ENCODE measurements at regions not wholly inside any gene's neighbourhood (a gene's known extent, or its start where the extent isn't known, plus 50 kb on each side); places are given as distances from the start of the nearest gene placed in this dataset.

DNA sequence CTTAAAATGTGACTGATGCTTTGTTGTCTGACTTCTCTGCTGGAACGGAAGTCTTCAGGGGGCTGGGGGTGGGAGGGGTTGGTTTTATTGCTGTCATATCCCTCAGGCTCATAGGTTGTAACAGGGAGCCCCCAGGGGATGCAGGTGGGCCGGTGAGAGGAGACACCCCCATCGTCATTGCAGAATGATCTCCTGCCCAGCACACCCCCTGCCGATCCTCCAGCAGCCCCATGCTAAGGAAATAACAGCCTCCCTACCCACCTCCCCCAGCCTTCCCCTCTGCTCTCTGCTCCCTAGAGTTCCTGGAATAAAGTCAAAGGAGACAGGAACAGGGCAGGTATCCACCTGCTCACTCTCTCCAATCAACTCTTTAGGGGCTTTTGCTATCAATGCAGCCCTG lies 270.1 kb upstream of the TNRC6C start:
- Histone ChIP-seq H3K9me3 (no peaks in the 10 kb centered on the region), H3K4me1 (peaks cover 0 to 13% (median 5%) of the 10 kb centered on the region in 4 donors), H3K4me3 (no peak overlapping the region), H3K27me3 (peaks cover 0 to 36% (median 4%) of the 10 kb centered on the region in 3 donors), H3K36me3 (no peaks in the 10 kb centered on the region), H3K27ac (no peak overlapping the region)
- no peak for TF ChIP-seq EP300 (IDR thresholded peaks at IDR 0.05)
- no peak for TF ChIP-seq CTCF (IDR thresholded peaks at IDR 0.05)
- TF ChIP-seq POLR2A (IDR thresholded peaks at IDR 0.05), result no peak
- no peak for TF ChIP-seq POLR2AphosphoS5 (IDR thresholded peaks at IDR 0.05)
- intact Hi-C loops (cut with DNase I; ENCODE audit: low total_unique reads), result no loop called here
- DNase-seq, result no peak
- 48 to 64% (median 55%) methylated on average over 4 of the region's 4 CpGs for WGBS, 5 donors

DNA sequence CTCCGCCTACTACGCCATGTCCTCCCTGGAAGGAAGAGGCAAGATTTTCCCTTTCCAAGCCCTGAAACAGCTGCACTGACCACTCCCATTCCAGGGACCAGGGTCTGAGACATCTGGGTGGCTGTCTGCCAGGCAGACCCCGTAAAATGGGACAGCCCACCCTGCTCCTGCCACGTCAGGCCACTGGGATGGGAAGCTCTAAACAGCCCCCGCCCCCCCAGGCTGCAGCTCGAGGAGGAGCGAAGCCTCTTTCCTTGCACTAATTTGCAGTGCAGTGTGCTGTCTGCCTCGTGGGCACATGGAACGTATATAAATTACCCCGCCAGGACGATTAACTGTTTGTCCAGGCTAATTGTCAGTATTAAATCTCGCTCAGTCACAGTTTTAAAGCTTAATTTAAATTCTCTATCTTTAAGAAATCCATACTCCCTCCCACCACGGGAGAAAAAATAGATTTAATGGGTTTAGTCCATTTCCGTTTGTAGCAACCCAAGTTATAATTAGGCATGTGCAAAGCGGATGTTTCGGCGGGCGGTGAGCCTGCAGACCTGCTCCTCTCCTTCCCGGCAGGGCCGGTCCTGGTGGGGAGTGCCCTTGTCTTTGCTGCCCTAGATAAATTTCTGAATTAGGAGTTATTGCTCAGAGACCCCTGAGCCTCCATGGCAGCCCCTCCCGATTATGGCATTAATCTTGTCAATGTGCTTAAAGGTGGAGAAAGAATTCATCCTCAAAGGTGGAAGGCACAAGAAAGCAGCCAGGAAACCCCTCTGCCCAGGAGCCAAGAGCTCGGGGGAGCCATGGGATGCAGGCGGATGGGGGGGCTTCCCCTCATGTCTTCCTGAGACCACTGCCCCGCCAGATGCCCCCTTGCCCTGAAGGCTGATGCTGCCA lies 268.0 kb upstream of the TNRC6C start:
- H3K4me1 ChIP-seq, result peaks cover 0 to 13% (median 5%) of the 10 kb centered on the region in 4 donors
- peak overlapping the region in 1 of 4 donors; percentile 15 for H3K4me3 ChIP-seq
- 34 to 50% (median 40%) methylated on average over 22 to 24 of the region's 24 CpGs for WGBS, 5 donors
- DNase-seq, result peak in 1 of 2 donors; percentile 83
- peaks cover 0 to 57% (median 13%) of the 10 kb centered on the region in 3 donors for H3K27me3 ChIP-seq
- H3K27ac ChIP-seq, result no peak overlapping the region
- no peaks in the 10 kb centered on the region for H3K36me3 ChIP-seq
- no peaks in the 10 kb centered on the region for H3K9me3 ChIP-seq
- intact Hi-C loops (cut with DNase I; ENCODE audit: low total_unique reads), result no loop called here
- TF ChIP-seq POLR2A (IDR thresholded peaks at IDR 0.05), result no peak
- no peak for TF ChIP-seq CTCF (IDR thresholded peaks at IDR 0.05)
- TF ChIP-seq EP300 (IDR thresholded peaks at IDR 0.05), result no peak
- no peak for TF ChIP-seq POLR2AphosphoS5 (IDR thresholded peaks at IDR 0.05)

DNA sequence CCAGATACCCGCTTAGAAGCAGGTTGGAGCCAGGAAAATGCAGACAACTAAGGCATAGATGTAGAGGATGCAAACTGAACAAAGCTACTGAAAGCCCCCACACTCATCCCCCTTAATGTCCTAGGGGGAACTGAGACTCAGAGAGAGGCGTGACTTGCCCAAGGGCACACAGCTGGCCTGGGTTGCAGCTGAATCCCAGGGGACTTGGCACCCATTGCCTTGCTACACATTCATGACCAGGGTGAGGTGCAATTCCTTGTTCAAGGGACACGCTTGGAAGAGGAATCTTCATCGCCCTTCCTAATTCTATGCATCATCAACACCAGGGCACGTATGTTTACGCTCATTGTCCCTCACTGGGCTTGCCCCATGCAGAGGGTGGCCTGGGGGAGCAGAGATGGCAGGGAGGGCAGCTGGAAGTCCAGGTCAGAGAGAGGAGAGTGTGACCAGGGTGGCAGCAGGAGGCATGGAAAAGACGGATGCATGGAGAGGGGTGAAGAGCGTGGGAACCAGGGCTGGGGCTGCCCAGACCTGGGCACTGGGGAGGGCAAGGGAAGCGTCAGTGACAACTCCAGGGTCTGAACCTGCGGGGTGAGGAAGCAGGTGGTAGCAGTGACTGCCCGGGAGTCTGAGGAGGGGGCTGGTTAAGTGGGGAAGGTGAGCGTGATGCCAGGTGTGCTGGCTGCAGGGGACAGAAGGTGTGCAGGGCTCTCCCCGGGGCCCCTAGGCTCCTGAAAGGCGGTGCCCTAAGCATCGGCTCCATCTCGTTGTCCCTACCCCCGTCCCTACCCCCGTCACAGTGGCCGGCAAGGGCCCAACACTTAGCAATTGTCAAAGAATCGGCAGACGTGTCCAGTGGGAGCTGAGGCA lies 267.1 kb upstream of the TNRC6C start:
- DNase-seq, result no peak
- Histone ChIP-seq H3K4me1 (peaks cover 0 to 22% (median 8%) of the 10 kb centered on the region in 4 donors), H3K27me3 (peaks cover 0 to 61% (median 15%) of the 10 kb centered on the region in 3 donors), H3K9me3 (no peaks in the 10 kb centered on the region), H3K27ac (no peak overlapping the region), H3K4me3 (no peak overlapping the region), H3K36me3 (no peaks in the 10 kb centered on the region)
- intact Hi-C loops (cut with DNase I; ENCODE audit: low total_unique reads), result no loop called here
- WGBS, 5 donors, result 76 to 83% (median 80%) methylated on average over 19 to 21 of the region's 21 CpGs
- TF ChIP-seq POLR2AphosphoS5 (IDR thresholded peaks at IDR 0.05) (no peak), EP300 (IDR thresholded peaks at IDR 0.05) (no peak), CTCF (IDR thresholded peaks at IDR 0.05) (no peak), POLR2A (IDR thresholded peaks at IDR 0.05) (no peak)

- no peak for DNase-seq
- H3K4me1 ChIP-seq, result peaks cover 0 to 29% (median 11%) of the 10 kb centered on the region in 4 donors
- TF ChIP-seq POLR2AphosphoS5 (IDR thresholded peaks at IDR 0.05) (no peak), EP300 (IDR thresholded peaks at IDR 0.05) (no peak), POLR2A (IDR thresholded peaks at IDR 0.05) (no peak), CTCF (IDR thresholded peaks at IDR 0.05) (no peak)
- H3K36me3 ChIP-seq, result no peaks in the 10 kb centered on the region
- no peaks in the 10 kb centered on the region for H3K9me3 ChIP-seq
- intact Hi-C loops (cut with DNase I; ENCODE audit: low total_unique reads), result no loop called here
- no peak overlapping the region for H3K4me3 ChIP-seq
- 58 to 73% (median 69%) methylated on average over 12 of the region's 12 CpGs for WGBS, 5 donors
- peaks cover 3 to 73% (median 27%) of the 10 kb centered on the region in 3 donors for H3K27me3 ChIP-seq
- no peak overlapping the region for H3K27ac ChIP-seq
Observed at GRCh38 chr17:77692571-77693161, 265.8 kb upstream of the TNRC6C start.

All from stomach (tissue), 8 donors.